Uterus (tissue), 3 donors: ENCODE measurements at regions not wholly inside any gene's neighbourhood (a gene's known extent, or its start where the extent isn't known, plus 50 kb on each side); places are given as distances from the start of the nearest gene placed in this dataset.

Source experiments
- DNase-seq, 2 donors: peaks; one replicate each; pipeline ENCODE4 v3.0.0-alpha.2; 2019 to 2020
- H3K27ac ChIP-seq, 2 donors: fragments of 200-600 bp; sonication (generic); 1 replicate in 1 of 2; 2 replicates in 1 of 2; pipeline ENCODE4 v1.5.1; 2016 to 2018
- H3K27me3 ChIP-seq, 2 donors: fragments of 200-600 bp; sonication (generic); one replicate each; pipeline ENCODE4 v1.5.1; 2018 to 2019; ENCODE audit warnings: control low read depth in 1 of 2
- H3K36me3 ChIP-seq, 2 donors: fragments of 200-600 bp; sonication (generic); one replicate each; pipeline ENCODE4 v1.5.1; 2019; ENCODE audit warnings: control low read depth in 1 of 2
- H3K4me1 ChIP-seq, 2 donors: fragments of 200-600 bp; sonication (generic); one replicate each; pipeline ENCODE4 v1.5.1; 2018 to 2019; ENCODE audit warnings: control low read depth in 1 of 2
- H3K4me3 ChIP-seq, 2 donors: fragments of 200-600 bp; sonication (generic); 1 replicate in 1 of 2; 2 replicates in 1 of 2; pipeline ENCODE4 v1.5.1; 2018 to 2019; ENCODE audit warnings: mild to moderate bottlenecking in 1 of 2
- H3K9me3 ChIP-seq, 2 donors: fragments of 200-600 bp; sonication (generic); one replicate each; pipeline ENCODE4 v1.5.1; 2019; ENCODE audit warnings: control low read depth in 1 of 2
- CTCF ChIP-seq, 4 experiments: fragments of 200-600 bp in 2 of 4; fragments of 450-650 bp in 2 of 4; sonication (generic) in 2 of 4; IDR thresholded peaks; one replicate each; pipeline ENCODE4 v1.5.1; 2016 to 2019; ENCODE audit warnings: antibody characterized with exemption in 4 of 4, mild to moderate bottlenecking in 2 of 4, moderate library complexity in 1 of 4
- POLR2A ChIP-seq, 2 donors: fragments of 450-650 bp; IDR thresholded peaks; one replicate each; pipeline ENCODE4 v1.6.1; 2016; ENCODE audit warnings: antibody characterized with exemption in 2 of 2, mild to moderate bottlenecking in 1 of 2, moderate library complexity in 1 of 2
- intact Hi-C: fragments of 100-400 bp; cut with DNase I; formaldehyde crosslinking; loops from one replicate; pipeline ENCODE4 v1.15.1; 2023; ENCODE audit warnings: low total_unique reads
- donor health status: DM: yes; HTN: yes; CAD: no.

GRCh38 chr18:61141691-61142090, 191.5 kb upstream of the CDH20 start:
- Histone ChIP-seq H3K36me3 (no peaks in the 10 kb centered on the region), H3K27me3 (no peaks in the 10 kb centered on the region), H3K9me3 (no peaks in the 10 kb centered on the region), H3K4me3 (no peak overlapping the region), H3K4me1 (no peaks in the 10 kb centered on the region), H3K27ac (no peak overlapping the region)
- DNase-seq, result no peak
- intact Hi-C loops, result no loop called here
- TF ChIP-seq CTCF (IDR thresholded peaks at IDR 0.05) (no peak), POLR2A (IDR thresholded peaks at IDR 0.05) (no peak)

GRCh38 chr18:61148322-61148721, 184.9 kb upstream of the CDH20 start:
- TF ChIP-seq CTCF (IDR thresholded peaks at IDR 0.05) (no peak), POLR2A (IDR thresholded peaks at IDR 0.05) (no peak)
- Histone ChIP-seq H3K36me3 (no peaks in the 10 kb centered on the region), H3K9me3 (no peaks in the 10 kb centered on the region), H3K27me3 (no peaks in the 10 kb centered on the region), H3K27ac (no peak overlapping the region), H3K4me3 (no peak overlapping the region), H3K4me1 (no peaks in the 10 kb centered on the region)
- DNase-seq, result no peak
- intact Hi-C loops, result no loop called here

GRCh38 chr18:61149786-61150185, 183.4 kb upstream of the CDH20 start:
- TF ChIP-seq CTCF (IDR thresholded peaks at IDR 0.05) (no peak), POLR2A (IDR thresholded peaks at IDR 0.05) (no peak)

GRCh38 chr18:61153571-61153970, 179.7 kb upstream of the CDH20 start:
- intact Hi-C loops, result no loop called here
- Histone ChIP-seq H3K4me3 (no peak overlapping the region), H3K4me1 (no peaks in the 10 kb centered on the region), H3K27me3 (no peaks in the 10 kb centered on the region), H3K27ac (no peak overlapping the region), H3K36me3 (no peaks in the 10 kb centered on the region), H3K9me3 (no peaks in the 10 kb centered on the region)
- no peak for DNase-seq
- TF ChIP-seq CTCF (IDR thresholded peaks at IDR 0.05) (no peak), POLR2A (IDR thresholded peaks at IDR 0.05) (no peak)

More at GRCh38 chr18:61149786-61150185, 183.4 kb upstream of the CDH20 start:
- Histone ChIP-seq H3K4me3 (no peak overlapping the region), H3K36me3 (no peaks in the 10 kb centered on the region), H3K27me3 (no peaks in the 10 kb centered on the region), H3K9me3 (no peaks in the 10 kb centered on the region), H3K27ac (no peak overlapping the region), H3K4me1 (no peaks in the 10 kb centered on the region)
- intact Hi-C loops, result no loop called here
- DNase-seq, result no peak

GRCh38 chr18:61154866-61155265, 178.4 kb upstream of the CDH20 start:
- Histone ChIP-seq H3K4me3 (no peak overlapping the region), H3K4me1 (no peaks in the 10 kb centered on the region), H3K27ac (no peak overlapping the region), H3K27me3 (no peaks in the 10 kb centered on the region), H3K9me3 (no peaks in the 10 kb centered on the region), H3K36me3 (no peaks in the 10 kb centered on the region)
- TF ChIP-seq CTCF (IDR thresholded peaks at IDR 0.05) (no peak), POLR2A (IDR thresholded peaks at IDR 0.05) (no peak)
- no peak for DNase-seq
- intact Hi-C loops, result no loop called here
